LNCaP clone FGC (cell line): ENCODE measurements at regions not wholly inside any gene's neighbourhood (a gene's known extent, or its start where the extent isn't known, plus 50 kb on each side); places are given as distances from the start of the nearest gene placed in this dataset.
A peak's percentile ranks its signal among the peaks of the same experiment; 100 is the strongest.

Experiments
- DNase-seq: peaks from one replicate; pipeline ENCODE4 v3.0.0-alpha.2; 2011; ENCODE audit warnings: low read depth
- H3K4me3 ChIP-seq: 2 replicates; pipeline ENCODE4 v1.5.1; 2011; ENCODE audit warnings: mild to moderate bottlenecking, low read depth, low read length, control low read depth
- CTCF ChIP-seq: IDR thresholded peaks from 2 replicates; pipeline ENCODE4 v1.5.1; 2012; ENCODE audit warnings: mild to moderate bottlenecking; ENCODE audit not compliant: control insufficient read depth, insufficient read depth; ENCODE audit errors: extremely low read depth

DNA sequence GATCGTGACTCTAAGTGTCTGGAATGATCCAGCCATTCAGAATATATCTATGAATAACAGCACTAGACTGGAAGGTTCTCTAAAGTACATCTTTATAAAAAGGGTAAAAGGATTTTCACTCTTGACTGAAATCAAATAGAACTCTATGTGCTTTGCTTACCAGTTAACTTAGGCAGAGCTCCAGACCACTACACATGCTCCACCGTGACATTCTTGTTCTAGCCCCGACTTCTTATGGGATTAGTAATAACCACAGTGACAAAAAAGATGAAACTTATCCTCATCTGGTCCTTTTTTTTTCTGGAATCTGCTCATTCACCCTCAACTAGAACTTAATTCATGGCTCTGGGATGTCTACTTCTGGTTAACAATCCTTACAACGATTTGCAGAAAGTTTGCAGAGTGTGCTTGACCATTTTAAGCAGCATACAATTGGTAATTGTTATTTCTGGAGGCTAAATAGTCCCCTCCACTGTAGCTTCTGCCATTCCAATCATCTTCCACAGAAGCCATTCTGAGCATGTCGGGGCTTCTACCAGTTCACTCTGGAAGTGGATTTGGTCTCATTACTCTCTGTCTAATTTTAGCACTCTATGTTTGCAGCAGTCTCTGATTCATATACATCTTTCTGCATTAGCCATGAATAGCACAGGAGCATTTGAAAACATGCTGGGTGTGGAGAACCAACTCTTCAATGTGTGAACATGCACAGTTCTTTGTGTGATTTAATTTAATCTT lies 163.7 kb upstream of the CDC14C start:
- H3K4me3 ChIP-seq: no peak overlapping the region
- DNase-seq: no peak
- no peak for TF ChIP-seq CTCF

DNA sequence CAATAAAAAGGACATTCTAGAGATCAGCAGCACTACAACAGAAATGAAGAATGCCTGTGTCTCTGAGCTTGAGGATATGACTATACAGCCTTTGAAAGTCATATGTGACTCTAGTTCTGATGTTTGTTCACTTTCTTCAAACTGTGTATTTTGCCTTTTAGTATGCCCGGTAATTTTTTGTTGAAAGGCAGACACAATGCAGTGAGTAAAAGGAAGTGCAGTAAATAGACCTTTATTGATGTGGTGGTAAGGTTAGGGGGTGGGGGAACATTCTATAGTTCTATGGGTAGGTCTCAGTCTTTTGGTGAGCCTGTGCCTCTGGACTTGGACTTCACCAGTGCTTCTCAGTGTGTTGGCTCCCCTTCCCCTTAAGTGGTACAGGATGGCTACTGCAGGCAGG lies 143.5 kb upstream of the CDC14C start:
- DNase-seq: no peak
- H3K4me3 ChIP-seq: no peak overlapping the region
- no peak for TF ChIP-seq CTCF

- no peak for DNase-seq
- H3K4me3 ChIP-seq: no peak overlapping the region
- TF ChIP-seq CTCF: no peak
These were observed 142.6 kb upstream of the CDC14C start for GRCh38 chr7:48781752-48782151.

GRCh38 chr7:48782511-48782910 lies 141.8 kb upstream of the CDC14C start:
- no peak for TF ChIP-seq CTCF
- peak; percentile 21 for DNase-seq
- H3K4me3 ChIP-seq: no peak overlapping the region

- H3K4me3 ChIP-seq: no peak overlapping the region
- TF ChIP-seq CTCF: no peak
- peak; percentile 69 for DNase-seq
These were observed 137.4 kb upstream of the CDC14C start for GRCh38 chr7:48786951-48787350.

DNA sequence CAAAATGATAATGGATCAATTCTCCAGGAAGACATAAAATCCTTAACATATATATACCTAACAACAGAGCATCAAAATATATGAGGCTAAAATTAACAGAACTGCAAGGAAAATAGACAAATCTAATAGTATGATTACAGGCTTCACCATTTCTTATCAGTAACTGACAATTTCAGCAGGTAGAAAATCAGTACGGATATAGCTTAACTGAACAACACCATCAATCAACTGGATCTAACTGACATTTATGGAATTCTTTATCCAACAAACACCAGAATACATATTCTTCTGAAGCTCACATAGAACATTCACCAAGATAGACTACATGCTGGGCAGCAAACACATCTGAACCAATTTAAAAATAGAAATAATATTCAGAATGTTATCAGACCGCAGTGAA lies 121.1 kb upstream of the CDC14C start:
- H3K4me3 ChIP-seq: no peak overlapping the region
- DNase-seq: no peak
- no peak for TF ChIP-seq CTCF

DNA sequence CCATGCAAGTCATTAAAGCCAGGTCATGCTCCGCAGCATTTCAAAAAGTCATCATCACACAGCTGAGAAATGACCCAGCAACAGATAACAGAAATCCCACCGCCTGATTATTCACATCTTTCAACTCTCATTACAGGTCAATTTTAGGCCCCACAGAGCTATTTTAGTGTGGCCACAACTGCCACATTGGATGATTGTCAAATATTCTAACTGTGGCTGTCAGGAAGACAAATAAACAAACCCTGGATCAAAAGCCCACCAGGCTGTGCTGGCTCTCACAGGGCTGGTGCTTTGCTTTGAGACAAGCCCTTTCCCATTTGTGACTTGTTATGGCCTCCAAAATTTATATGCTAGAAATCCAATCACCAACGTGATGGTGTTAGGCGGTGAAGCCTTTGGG lies 117.6 kb upstream of the CDC14C start:
- no peak overlapping the region for H3K4me3 ChIP-seq
- no peak for TF ChIP-seq CTCF
- no peak for DNase-seq
